Caco-2 (cell line): ENCODE measurements at regions not wholly inside any gene's neighbourhood (a gene's known extent, or its start where the extent isn't known, plus 50 kb on each side); places are given as distances from the start of the nearest gene placed in this dataset.

Source experiments
- BruUV-seq: library from RNA; stranded (reverse); fragments of 400-500 nt; replicated peaks from 2 replicates; lab custom pipeline; 2021; lab: Mats Ljungman, UMichigan
- CTCF ChIA-PET: fragments of 300-600 bp; sonication (Branson Sonifier 250); formaldehyde crosslinking; loops from one replicate; lab custom pipeline; 2022; ENCODE audit warnings: antibody characterized with exemption; lab: Charles Lee
- POLR2A ChIA-PET: fragments of 300-600 bp; sonication (Branson Sonifier 250); formaldehyde crosslinking; loops from one replicate; lab custom pipeline; 2022; ENCODE audit warnings: antibody characterized with exemption; lab: Charles Lee
- DNase-seq, 2 experiments: peaks; one replicate each; pipeline versions ENCODE4 v3.0.0 to v3.0.0-alpha.2; 2020 to 2022
- H3K27me3 ChIP-seq: replicated peaks from 2 replicates; pipeline ENCODE4 v1.6.0; 2011; ENCODE audit warnings: low read length; ENCODE audit not compliant: control insufficient read depth, insufficient read depth
- H3K36me3 ChIP-seq: 2 replicates; pipeline ENCODE4 v1.5.1; 2011; ENCODE audit warnings: low read length; ENCODE audit not compliant: control insufficient read depth, insufficient read depth
- H3K4me1 ChIP-seq: fragments of 250-450 bp; sonication (Bioruptor Pico); 2 replicates; pipeline ENCODE4 v1.5.1; 2020; ENCODE audit warnings: mild to moderate bottlenecking
- H3K4me3 ChIP-seq: 2 replicates; pipeline ENCODE4 v1.5.1; 2011; ENCODE audit warnings: low read depth, mild to moderate bottlenecking, control low read depth, low read length
- H3K9me3 ChIP-seq: fragments of 250-450 bp; sonication (Bioruptor Pico); 2 replicates; pipeline ENCODE4 v1.5.1; 2020; ENCODE audit warnings: mild to moderate bottlenecking, moderate library complexity
- H3K27ac Mint-ChIP-seq: one replicate; pipeline ENCODE4 v1.8.0; 2022; ENCODE audit warnings: mixed read lengths; ENCODE audit not compliant: unreplicated experiment
- H3K27me3 Mint-ChIP-seq: one replicate; pipeline ENCODE4 v1.8.0; 2022; ENCODE audit warnings: mixed read lengths; ENCODE audit not compliant: insufficient read depth, unreplicated experiment
- H3K36me3 Mint-ChIP-seq: one replicate; pipeline ENCODE4 v1.8.0; 2022; ENCODE audit warnings: mild to moderate bottlenecking, mixed read lengths; ENCODE audit not compliant: insufficient read depth, unreplicated experiment
- H3K4me1 Mint-ChIP-seq: one replicate; pipeline ENCODE4 v1.8.0; 2022; ENCODE audit warnings: low read depth, mixed read lengths; ENCODE audit not compliant: unreplicated experiment
- H3K4me3 Mint-ChIP-seq: one replicate; pipeline ENCODE4 v1.8.0; 2022; ENCODE audit warnings: mild to moderate bottlenecking, moderate library complexity, mixed read lengths; ENCODE audit not compliant: unreplicated experiment
- H3K9me3 Mint-ChIP-seq: one replicate; pipeline ENCODE4 v1.8.0; 2022; ENCODE audit warnings: mixed read lengths; ENCODE audit not compliant: unreplicated experiment
- CTCF ChIP-seq, 2 experiments: fragments of 200-600 bp in 1 of 2; IDR thresholded peaks; 1 replicate in 1 of 2; 2 replicates in 1 of 2; pipeline versions ENCODE4 v1.5.1 to v1.8.0; 2011 to 2022; ENCODE audit warnings: antibody characterized with exemption in 1 of 2, control low read depth in 1 of 2, inconsistent platforms in 1 of 2, low read depth in 1 of 2, low read length in 1 of 2, mild to moderate bottlenecking in 1 of 2, moderate library complexity in 1 of 2; ENCODE audit not compliant: insufficient read depth in 1 of 2, severe bottlenecking in 1 of 2, unreplicated experiment in 1 of 2
- intact Hi-C: fragments of 100-400 bp; cut with micrococcal nuclease; formaldehyde crosslinking; loops from one replicate; pipeline ENCODE4 v1.10.0; 2022; ENCODE audit not compliant: unreplicated experiment

GRCh38 chr13:58566176-58566575 is 934.6 kb downstream of the PCDH17 start:
- no peaks in the 10 kb centered on the region for H3K36me3 Mint-ChIP-seq
- intact Hi-C loops, result no loop called here
- Histone ChIP-seq H3K9me3 (no peaks in the 10 kb centered on the region), H3K27me3 (no peaks in the 10 kb centered on the region), H3K4me3 (no peak overlapping the region), H3K36me3 (no peaks in the 10 kb centered on the region), H3K4me1 (no peaks in the 10 kb centered on the region)
- no peak overlapping the region for H3K27ac Mint-ChIP-seq
- no peaks in the 10 kb centered on the region for H3K4me1 Mint-ChIP-seq
- H3K27me3 Mint-ChIP-seq, result no peaks in the 10 kb centered on the region
- peaks cover 6% of the 10 kb centered on the region for H3K9me3 Mint-ChIP-seq
- H3K4me3 Mint-ChIP-seq, result no peak overlapping the region
- POLR2A ChIA-PET, result no interaction called here
- no peak for DNase-seq
- no TSS peak for BruUV-seq
- no peak for TF ChIP-seq CTCF (IDR thresholded peaks at IDR 0.05; ENCODE audit: insufficient read depth in 1 of 2, low read depth in 1 of 2, low read length in 1 of 2, severe bottlenecking in 1 of 2, unreplicated experiment in 1 of 2)
- CTCF ChIA-PET, result no interaction called here

- Mint-ChIP-seq H3K4me1 (peaks cover 7% of the 10 kb centered on the region), H3K27ac (no peak overlapping the region), H3K9me3 (peaks cover 27% of the 10 kb centered on the region), H3K4me3 (no peak overlapping the region), H3K27me3 (no peaks in the 10 kb centered on the region), H3K36me3 (no peaks in the 10 kb centered on the region)
- Histone ChIP-seq H3K4me1 (no peaks in the 10 kb centered on the region), H3K4me3 (no peak overlapping the region), H3K36me3 (no peaks in the 10 kb centered on the region; the same call in 1 of the 2 replicates), H3K27me3 (no peaks in the 10 kb centered on the region), H3K9me3 (peaks cover 6% of the 10 kb centered on the region; the same call in 1 of the 2 replicates)
- TF ChIP-seq CTCF (IDR thresholded peaks at IDR 0.05; ENCODE audit: insufficient read depth in 1 of 2, low read depth in 1 of 2, low read length in 1 of 2, severe bottlenecking in 1 of 2, unreplicated experiment in 1 of 2), result no peak
- intact Hi-C loops, result no loop called here
- no peak for DNase-seq
- no TSS peak for BruUV-seq
- POLR2A ChIA-PET, result no interaction called here
- CTCF ChIA-PET, result no interaction called here
These were observed 942.2 kb downstream of the PCDH17 start for GRCh38 chr13:58573743-58574142.

GRCh38 chr13:58574791-58575190 is 943.2 kb downstream of the PCDH17 start:
- Mint-ChIP-seq H3K27ac (no peak overlapping the region), H3K4me3 (no peak overlapping the region), H3K9me3 (peaks cover 27% of the 10 kb centered on the region), H3K27me3 (no peaks in the 10 kb centered on the region), H3K4me1 (peaks cover 7% of the 10 kb centered on the region), H3K36me3 (no peaks in the 10 kb centered on the region)
- intact Hi-C loops, result no loop called here
- TF ChIP-seq CTCF (IDR thresholded peaks at IDR 0.05; ENCODE audit: insufficient read depth in 1 of 2, low read depth in 1 of 2, low read length in 1 of 2, severe bottlenecking in 1 of 2, unreplicated experiment in 1 of 2), result no peak
- DNase-seq, result no peak
- no peaks in the 10 kb centered on the region; the same call in 1 of the 2 replicates for H3K36me3 ChIP-seq
- BruUV-seq, result no TSS peak
- ChIA-PET POLR2A (no interaction called here), CTCF (no interaction called here)
- no peak overlapping the region for H3K4me3 ChIP-seq
- no peaks in the 10 kb centered on the region for H3K4me1 ChIP-seq
- H3K27me3 ChIP-seq, result no peaks in the 10 kb centered on the region
- peaks cover 6% of the 10 kb centered on the region; the same call in 1 of the 2 replicates for H3K9me3 ChIP-seq
